ENCODE measurements at regions not wholly inside any gene's neighbourhood (a gene's known extent, or its start where the extent isn't known, plus 50 kb on each side); places are given as distances from the start of the nearest gene placed in this dataset.

DNA sequence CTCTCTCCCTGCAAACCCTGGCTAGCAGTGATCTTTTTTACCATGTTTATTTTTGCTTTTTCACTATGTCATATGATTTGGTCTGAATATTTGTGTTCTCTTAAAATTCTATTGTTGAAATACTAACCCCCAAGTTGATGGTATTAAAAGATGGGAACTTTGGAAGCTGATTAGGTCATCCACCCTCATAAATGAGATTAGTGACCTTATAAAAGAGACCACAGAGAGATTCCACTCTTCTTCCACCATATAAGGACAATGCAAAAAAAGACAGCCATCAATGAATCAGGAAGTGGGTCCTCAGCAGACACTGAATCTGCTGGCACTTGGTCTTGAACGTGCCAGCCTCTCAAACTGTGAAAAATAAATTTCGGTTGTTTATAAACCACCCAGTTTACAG, 112.8 kb upstream of the KCND2 start:
- Mint-ChIP-seq H3K4me1 (ENCODE audit: low read depth, unreplicated experiment) (no peaks in the 10 kb centered on the region), H3K36me3 (ENCODE audit: insufficient read depth, unreplicated experiment) (no peaks in the 10 kb centered on the region), H3K4me3 (ENCODE audit: unreplicated experiment) (no peak overlapping the region), H3K27me3 (ENCODE audit: insufficient read depth, unreplicated experiment) (peaks cover 2% of the 10 kb centered on the region), H3K27ac (ENCODE audit: unreplicated experiment) (no peak overlapping the region), H3K9me3 (ENCODE audit: unreplicated experiment) (no peaks in the 10 kb centered on the region)
- TF ChIP-seq, protein P1, sequence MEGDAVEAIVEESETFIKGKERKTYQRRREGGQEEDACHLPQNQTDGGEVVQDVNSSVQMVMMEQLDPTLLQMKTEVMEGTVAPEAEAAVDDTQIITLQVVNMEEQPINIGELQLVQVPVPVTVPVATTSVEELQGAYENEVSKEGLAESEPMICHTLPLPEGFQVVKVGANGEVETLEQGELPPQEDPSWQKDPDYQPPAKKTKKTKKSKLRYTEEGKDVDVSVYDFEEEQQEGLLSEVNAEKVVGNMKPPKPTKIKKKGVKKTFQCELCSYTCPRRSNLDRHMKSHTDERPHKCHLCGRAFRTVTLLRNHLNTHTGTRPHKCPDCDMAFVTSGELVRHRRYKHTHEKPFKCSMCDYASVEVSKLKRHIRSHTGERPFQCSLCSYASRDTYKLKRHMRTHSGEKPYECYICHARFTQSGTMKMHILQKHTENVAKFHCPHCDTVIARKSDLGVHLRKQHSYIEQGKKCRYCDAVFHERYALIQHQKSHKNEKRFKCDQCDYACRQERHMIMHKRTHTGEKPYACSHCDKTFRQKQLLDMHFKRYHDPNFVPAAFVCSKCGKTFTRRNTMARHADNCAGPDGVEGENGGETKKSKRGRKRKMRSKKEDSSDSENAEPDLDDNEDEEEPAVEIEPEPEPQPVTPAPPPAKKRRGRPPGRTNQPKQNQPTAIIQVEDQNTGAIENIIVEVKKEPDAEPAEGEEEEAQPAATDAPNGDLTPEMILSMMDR (IDR thresholded peaks at IDR 0.05; ENCODE audit: insufficient read depth in 1 of 2, low read depth in 1 of 2, low read length in 1 of 2, severe bottlenecking in 1 of 2, unreplicated experiment in 1 of 2) = no peak
- ChIA-PET POLR2A (no interaction called here), CTCF (no interaction called here)
- no peak for DNase-seq
- no TSS peak for BruUV-seq (replicated peaks)
- intact Hi-C loops (cut with micrococcal nuclease; ENCODE audit: unreplicated experiment) = no loop called here
- no peaks in the 10 kb centered on the region for H3K9me3 ChIP-seq
- no peaks in the 10 kb centered on the region for H3K36me3 ChIP-seq (ENCODE audit: control insufficient read depth, insufficient read depth, low read length)
- H3K27me3 ChIP-seq (replicated peaks; ENCODE audit: control insufficient read depth, insufficient read depth, low read length) = no peaks in the 10 kb centered on the region
- no peaks in the 10 kb centered on the region for H3K4me1 ChIP-seq
- no peak overlapping the region for H3K4me3 ChIP-seq (ENCODE audit: low read depth, low read length)

DNA sequence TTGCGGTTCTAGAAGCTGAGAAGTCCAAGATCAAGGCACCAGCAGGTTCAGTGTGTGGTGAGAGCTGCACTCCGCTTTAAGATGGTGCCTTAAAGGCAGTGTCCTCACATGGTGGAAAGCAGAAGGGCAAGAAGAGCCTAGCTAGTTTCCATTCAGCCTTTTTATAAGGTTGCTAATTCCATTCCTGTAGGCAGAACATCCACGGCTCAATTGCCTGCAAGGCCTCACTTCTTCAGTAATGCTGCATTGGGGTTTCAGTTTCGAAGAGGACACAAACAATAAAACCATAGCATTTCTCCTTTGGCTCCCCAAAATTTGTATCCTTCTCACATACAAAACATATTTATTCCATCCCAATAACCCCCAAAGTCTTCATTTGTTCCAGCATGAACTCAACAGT, 109.5 kb upstream of the KCND2 start:
- H3K36me3 Mint-ChIP-seq (ENCODE audit: insufficient read depth, unreplicated experiment) = no peaks in the 10 kb centered on the region
- Histone ChIP-seq H3K4me3 (ENCODE audit: low read depth, low read length) (no peak overlapping the region), H3K9me3 (no peaks in the 10 kb centered on the region), H3K4me1 (no peaks in the 10 kb centered on the region), H3K27me3 (replicated peaks; ENCODE audit: control insufficient read depth, insufficient read depth, low read length) (no peaks in the 10 kb centered on the region), H3K36me3 (ENCODE audit: control insufficient read depth, insufficient read depth, low read length) (no peaks in the 10 kb centered on the region)
- POLR2A ChIA-PET = no interaction called here
- no peaks in the 10 kb centered on the region for H3K4me1 Mint-ChIP-seq (ENCODE audit: low read depth, unreplicated experiment)
- H3K27ac Mint-ChIP-seq (ENCODE audit: unreplicated experiment) = no peak overlapping the region
- TF ChIP-seq, protein P1 (IDR thresholded peaks at IDR 0.05; ENCODE audit: insufficient read depth in 1 of 2, low read depth in 1 of 2, low read length in 1 of 2, severe bottlenecking in 1 of 2, unreplicated experiment in 1 of 2) = no peak
- no TSS peak for BruUV-seq (replicated peaks)
- no peaks in the 10 kb centered on the region for H3K9me3 Mint-ChIP-seq (ENCODE audit: unreplicated experiment)
- intact Hi-C loops (cut with micrococcal nuclease; ENCODE audit: unreplicated experiment) = no loop called here
- CTCF ChIA-PET = no interaction called here
- no peak overlapping the region for H3K4me3 Mint-ChIP-seq (ENCODE audit: unreplicated experiment)
- H3K27me3 Mint-ChIP-seq (ENCODE audit: insufficient read depth, unreplicated experiment) = peaks cover 2% of the 10 kb centered on the region
- no peak for DNase-seq

DNA sequence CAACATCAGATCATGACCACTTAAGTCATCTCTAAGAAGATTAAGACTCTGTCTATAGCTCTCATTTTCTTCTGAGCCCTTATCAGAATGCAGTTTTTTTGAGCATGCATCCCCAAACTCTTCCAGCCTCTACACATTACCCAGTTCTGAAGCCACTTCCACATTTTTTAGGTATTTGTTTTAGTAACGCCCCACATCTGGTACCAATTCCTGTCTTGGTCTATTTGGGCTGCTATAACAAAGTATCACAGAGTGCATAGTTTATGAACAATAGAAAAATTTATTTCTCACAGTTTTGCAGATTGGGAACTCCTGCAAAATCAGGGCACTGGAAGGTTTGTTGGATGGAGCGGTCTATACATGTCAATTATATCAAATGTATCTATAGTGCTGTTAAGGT, 107.7 kb upstream of the KCND2 start:
- H3K36me3 Mint-ChIP-seq (ENCODE audit: insufficient read depth, unreplicated experiment) = no peaks in the 10 kb centered on the region
- Histone ChIP-seq H3K36me3 (ENCODE audit: control insufficient read depth, insufficient read depth, low read length) (no peaks in the 10 kb centered on the region), H3K4me3 (ENCODE audit: low read depth, low read length) (no peak overlapping the region), H3K4me1 (no peaks in the 10 kb centered on the region), H3K27me3 (replicated peaks; ENCODE audit: control insufficient read depth, insufficient read depth, low read length) (no peaks in the 10 kb centered on the region), H3K9me3 (no peaks in the 10 kb centered on the region)
- H3K27me3 Mint-ChIP-seq (ENCODE audit: insufficient read depth, unreplicated experiment) = peaks cover 2% of the 10 kb centered on the region
- POLR2A ChIA-PET = no interaction called here
- no peaks in the 10 kb centered on the region for H3K9me3 Mint-ChIP-seq (ENCODE audit: unreplicated experiment)
- DNase-seq = no peak
- BruUV-seq (replicated peaks) = no TSS peak
- CTCF ChIA-PET = no interaction called here
- intact Hi-C loops (cut with micrococcal nuclease; ENCODE audit: unreplicated experiment) = no loop called here
- no peak overlapping the region for H3K27ac Mint-ChIP-seq (ENCODE audit: unreplicated experiment)
- no peak overlapping the region for H3K4me3 Mint-ChIP-seq (ENCODE audit: unreplicated experiment)
- TF ChIP-seq, protein P1 (IDR thresholded peaks at IDR 0.05; ENCODE audit: insufficient read depth in 1 of 2, low read depth in 1 of 2, low read length in 1 of 2, severe bottlenecking in 1 of 2, unreplicated experiment in 1 of 2) = no peak
- H3K4me1 Mint-ChIP-seq (ENCODE audit: low read depth, unreplicated experiment) = no peaks in the 10 kb centered on the region

All from Caco-2 (cell line).